Chondrocyte (in vitro differentiated cells): ENCODE measurements at regions not wholly inside any gene's neighbourhood (a gene's known extent, or its start where the extent isn't known, plus 50 kb on each side); places are given as distances from the start of the nearest gene placed in this dataset.
"Not testable (repeated sequence)": the region's sequence is repeated elsewhere in the genome, so short reads cannot be mapped to it uniquely, and the experiment has no call there.

Experiments used
- DNase-seq: peaks from one replicate; pipeline ENCODE4 v3.0.0; 2021; ENCODE audit warnings: mixed read lengths, low spot score
- H3K27ac Mint-ChIP-seq: one replicate; pipeline ENCODE4 v1.8.0; 2021; ENCODE audit warnings: mild to moderate bottlenecking, moderate library complexity, mixed read lengths; ENCODE audit not compliant: unreplicated experiment
- H3K27me3 Mint-ChIP-seq: 2 replicates; pipeline ENCODE4 v1.8.0; 2021; ENCODE audit warnings: low read depth, mixed read lengths
- H3K36me3 Mint-ChIP-seq: 2 replicates; pipeline ENCODE4 v1.8.0; 2021; ENCODE audit warnings: low read depth, mixed read lengths
- H3K4me1 Mint-ChIP-seq: 2 replicates; pipeline ENCODE4 v1.8.0; 2021; ENCODE audit warnings: low read depth, mild to moderate bottlenecking, mixed read lengths
- H3K4me3 Mint-ChIP-seq: one replicate; pipeline ENCODE4 v1.8.0; 2021; ENCODE audit warnings: mild to moderate bottlenecking, moderate library complexity, mixed read lengths; ENCODE audit not compliant: unreplicated experiment
- H3K9me3 Mint-ChIP-seq: 2 replicates; pipeline ENCODE4 v1.8.0; 2021; ENCODE audit warnings: low read depth, mixed read lengths
- TF ChIP-seq, protein P1 (sequence below): fragments of 200-600 bp; sonication (generic); IDR thresholded peaks from 2 replicates; pipeline ENCODE4 v1.5.0; 2021; ENCODE audit warnings: antibody characterized with exemption, mild to moderate bottlenecking, moderate library complexity

DNA sequence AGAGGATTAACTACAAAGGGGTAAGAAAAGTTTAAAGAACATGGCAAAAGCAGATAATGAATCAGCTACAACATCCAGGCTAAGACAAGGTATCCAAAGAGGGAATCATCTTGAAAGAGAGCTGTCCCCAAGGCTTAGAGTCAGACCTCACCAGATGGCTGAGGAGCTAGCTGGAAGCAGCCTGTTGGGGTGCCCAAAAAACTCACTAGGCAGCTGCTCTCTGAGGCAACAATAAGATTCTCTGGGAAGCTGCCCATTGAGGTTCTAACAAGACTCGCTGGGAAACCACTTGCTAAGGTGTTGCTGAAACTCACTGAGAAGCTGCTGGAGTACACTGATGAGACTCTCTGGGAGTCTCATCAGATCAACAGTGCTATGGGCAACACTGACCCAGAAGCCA, 185.2 kb downstream of the CETN3 start:
- Mint-ChIP-seq H3K4me3 (no peak overlapping the region), H3K4me1 (peaks cover 63% of the 10 kb centered on the region), H3K36me3 (no peaks in the 10 kb centered on the region), H3K27me3 (no peaks in the 10 kb centered on the region), H3K27ac (no peak overlapping the region), H3K9me3 (no peaks in the 10 kb centered on the region)
- TF ChIP-seq, protein P1, sequence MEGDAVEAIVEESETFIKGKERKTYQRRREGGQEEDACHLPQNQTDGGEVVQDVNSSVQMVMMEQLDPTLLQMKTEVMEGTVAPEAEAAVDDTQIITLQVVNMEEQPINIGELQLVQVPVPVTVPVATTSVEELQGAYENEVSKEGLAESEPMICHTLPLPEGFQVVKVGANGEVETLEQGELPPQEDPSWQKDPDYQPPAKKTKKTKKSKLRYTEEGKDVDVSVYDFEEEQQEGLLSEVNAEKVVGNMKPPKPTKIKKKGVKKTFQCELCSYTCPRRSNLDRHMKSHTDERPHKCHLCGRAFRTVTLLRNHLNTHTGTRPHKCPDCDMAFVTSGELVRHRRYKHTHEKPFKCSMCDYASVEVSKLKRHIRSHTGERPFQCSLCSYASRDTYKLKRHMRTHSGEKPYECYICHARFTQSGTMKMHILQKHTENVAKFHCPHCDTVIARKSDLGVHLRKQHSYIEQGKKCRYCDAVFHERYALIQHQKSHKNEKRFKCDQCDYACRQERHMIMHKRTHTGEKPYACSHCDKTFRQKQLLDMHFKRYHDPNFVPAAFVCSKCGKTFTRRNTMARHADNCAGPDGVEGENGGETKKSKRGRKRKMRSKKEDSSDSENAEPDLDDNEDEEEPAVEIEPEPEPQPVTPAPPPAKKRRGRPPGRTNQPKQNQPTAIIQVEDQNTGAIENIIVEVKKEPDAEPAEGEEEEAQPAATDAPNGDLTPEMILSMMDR, result no peak
- no peak for DNase-seq

DNA sequence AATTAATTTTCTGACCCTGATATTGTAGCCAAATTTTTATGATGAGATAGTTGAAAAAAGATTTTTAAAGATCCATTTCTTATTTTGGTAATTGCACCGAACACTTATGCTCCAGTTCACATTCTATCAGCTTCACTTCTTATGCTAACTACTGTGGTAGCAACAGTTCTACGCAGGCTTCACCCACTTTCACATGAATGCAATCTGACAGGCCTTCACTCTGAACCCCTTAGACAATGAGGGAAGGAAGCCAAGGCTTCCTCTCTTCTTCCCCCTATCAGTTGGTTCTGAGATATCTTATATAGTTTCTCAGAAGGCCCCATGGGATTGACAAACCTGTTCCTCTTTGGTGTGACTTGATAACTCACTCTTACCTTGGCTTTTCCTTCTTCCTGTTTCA, 185.8 kb downstream of the CETN3 start:
- TF ChIP-seq, protein P1, result no peak
- Mint-ChIP-seq H3K4me3 (no peak overlapping the region), H3K4me1 (peaks cover 66% of the 10 kb centered on the region), H3K27ac (no peak overlapping the region), H3K27me3 (no peaks in the 10 kb centered on the region), H3K36me3 (no peaks in the 10 kb centered on the region), H3K9me3 (peaks cover 3% of the 10 kb centered on the region)
- no peak for DNase-seq

DNA sequence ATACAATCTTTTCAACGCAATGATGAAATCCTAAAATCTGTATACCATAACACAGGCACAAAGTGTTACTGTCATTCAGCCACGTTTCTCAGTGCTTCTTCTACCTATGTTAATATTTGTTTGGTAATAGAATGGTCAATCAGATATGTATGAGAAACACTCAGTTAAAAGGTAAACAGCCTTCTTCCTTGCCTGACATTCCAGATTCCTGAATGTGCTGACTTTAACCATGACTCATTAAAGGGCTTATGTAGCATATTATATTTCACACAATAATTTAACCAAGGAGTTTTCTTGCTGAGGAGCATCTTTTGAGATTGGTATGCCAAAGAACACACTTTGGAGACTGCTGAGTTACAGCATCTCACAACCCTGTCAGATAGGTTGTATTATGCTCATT, 187.6 kb downstream of the CETN3 start:
- Mint-ChIP-seq H3K4me3 (no peak overlapping the region), H3K36me3 (no peaks in the 10 kb centered on the region), H3K9me3 (peaks cover 8% of the 10 kb centered on the region), H3K27me3 (no peaks in the 10 kb centered on the region), H3K27ac (peak overlapping the region; percentile 9), H3K4me1 (peaks cover 50% of the 10 kb centered on the region)
- TF ChIP-seq, protein P1, result no peak
- no peak for DNase-seq

DNA sequence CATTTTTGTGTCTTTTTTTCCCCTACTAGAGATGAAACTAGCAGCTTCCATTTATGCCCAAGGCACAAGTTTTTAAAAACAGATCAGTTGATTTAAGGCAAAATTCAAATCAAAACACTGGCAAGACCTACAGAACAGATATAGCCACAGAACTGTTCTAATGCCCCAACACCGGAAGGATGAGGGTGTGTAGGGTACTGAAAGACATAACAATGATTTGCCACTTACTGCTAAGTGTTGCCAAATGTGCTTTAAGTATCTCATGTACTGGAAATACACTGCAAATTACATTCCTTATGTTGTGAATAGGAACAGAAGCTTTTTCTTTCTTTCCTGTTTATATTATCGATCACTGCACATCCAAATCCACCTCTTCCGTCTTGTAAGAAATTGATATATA, 189.0 kb downstream of the CETN3 start:
- Mint-ChIP-seq H3K27ac (peak overlapping the region; percentile 67), H3K36me3 (no peaks in the 10 kb centered on the region), H3K27me3 (no peaks in the 10 kb centered on the region)

DNA sequence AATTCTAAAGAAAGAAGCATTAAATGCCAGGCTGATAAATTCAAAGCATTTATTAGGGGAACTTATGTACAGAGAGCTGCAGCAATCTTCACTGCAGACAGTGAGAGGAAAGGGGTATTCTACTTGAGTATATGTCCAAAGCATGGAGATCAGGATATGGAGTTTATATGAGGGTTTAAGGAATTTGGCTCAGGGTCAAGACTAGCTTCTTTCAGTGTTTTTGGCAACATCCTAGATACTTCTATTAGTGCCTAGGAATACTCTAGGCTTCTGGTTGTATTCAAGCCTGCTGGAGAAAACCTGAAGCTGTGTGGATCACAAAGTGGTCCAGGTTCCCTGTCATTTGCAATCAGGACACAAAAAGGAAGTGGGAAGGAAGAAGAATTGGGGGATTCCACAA, 194.6 kb downstream of the CETN3 start:
- no peak overlapping the region for H3K27ac Mint-ChIP-seq
- H3K4me1 Mint-ChIP-seq, result peaks cover 4% of the 10 kb centered on the region
- H3K36me3 Mint-ChIP-seq, result no peaks in the 10 kb centered on the region
- no peak for DNase-seq
- no peaks in the 10 kb centered on the region for H3K27me3 Mint-ChIP-seq
- TF ChIP-seq, protein P1, result no peak
- peaks cover 27% of the 10 kb centered on the region for H3K9me3 Mint-ChIP-seq
- no peak overlapping the region for H3K4me3 Mint-ChIP-seq

More for the DNA sequence above, 189.0 kb downstream of the CETN3 start:
- Mint-ChIP-seq H3K4me1 (peaks cover 40% of the 10 kb centered on the region), H3K9me3 (peaks cover 18% of the 10 kb centered on the region), H3K4me3 (no peak overlapping the region)
- TF ChIP-seq, protein P1, result no peak
- no peak for DNase-seq

DNA sequence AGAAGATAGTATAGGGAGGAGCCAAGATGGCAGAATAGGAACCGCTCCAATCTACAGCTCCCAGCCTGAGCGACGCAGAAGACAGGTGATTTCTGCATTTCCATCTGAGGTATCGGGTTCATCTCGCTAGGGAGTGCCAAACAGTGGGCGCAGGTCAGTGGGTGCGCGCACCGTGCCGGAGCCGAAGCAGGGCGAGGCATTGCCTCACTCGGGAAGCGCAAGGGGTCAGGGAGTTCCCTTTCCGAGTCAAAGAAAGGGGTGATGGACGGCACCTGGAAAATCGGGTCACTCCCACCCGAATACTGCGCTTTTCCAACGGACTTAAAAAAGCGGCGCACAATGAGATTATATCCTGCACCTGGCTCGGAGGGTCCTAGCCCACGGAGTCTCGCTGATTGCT, 201.2 kb downstream of the CETN3 start:
- H3K4me3 Mint-ChIP-seq, result peak overlapping the region; percentile 73
- not testable (repeated sequence) for H3K27ac Mint-ChIP-seq, H3K36me3 Mint-ChIP-seq

More for the DNA sequence above, 201.2 kb downstream of the CETN3 start:
- H3K27me3 Mint-ChIP-seq, DNase-seq, H3K4me1 Mint-ChIP-seq: not testable (repeated sequence)
- H3K9me3 Mint-ChIP-seq, result peaks cover 16% of the 10 kb centered on the region
